CD4-positive, alpha-beta T cell (primary cell): ENCODE measurements at regions not wholly inside any gene's neighbourhood (a gene's known extent, or its start where the extent isn't known, plus 50 kb on each side); places are given as distances from the start of the nearest gene placed in this dataset.

Source experiments
- ATAC-seq: fragments of 200-7000 bp; cut with Tn5 transposase; one replicate; pipeline ENCODE4 v1.10.0; 2022; ENCODE audit warnings: mild to moderate bottlenecking; ENCODE audit not compliant: poor library complexity
- CTCF ChIA-PET: fragments of 350-600 bp; sonication (Branson Sonifier 250); formaldehyde crosslinking; loops from one replicate; lab custom pipeline; 2021; ENCODE audit warnings: antibody characterized with exemption, inconsistent platforms; lab: Charles Lee
- POLR2A ChIA-PET: fragments of 350-600 bp; sonication (Branson Sonifier 250); formaldehyde crosslinking; loops from one replicate; lab custom pipeline; 2021; ENCODE audit warnings: antibody characterized with exemption, inconsistent platforms; lab: Charles Lee
- DNase-seq, 14 experiments: peaks; one replicate each; pipeline ENCODE4 v3.0.0-alpha.2; 2013 to 2020; ENCODE audit warnings: mixed read lengths in 2 of 14
- H3K27ac ChIP-seq, 2 donors: one replicate each; pipeline versions ENCODE4 v1.5.1 to v1.7.0; 2013; ENCODE audit warnings: low read length in 2 of 2, low read depth in 1 of 2, mild to moderate bottlenecking in 1 of 2
- H3K27me3 ChIP-seq, 2 experiments: 1 replicate in 1 of 2; 2 replicates in 1 of 2; pipeline versions ENCODE4 v1.6.1 to v1.7.0; 2013; ENCODE audit warnings: low read length in 2 of 2, control low read depth in 1 of 2, mild to moderate bottlenecking in 1 of 2, moderate library complexity in 1 of 2; ENCODE audit not compliant: insufficient read depth in 2 of 2, control insufficient read depth in 1 of 2
- H3K36me3 ChIP-seq: one replicate; pipeline ENCODE4 v1.6.1; 2013; ENCODE audit warnings: low read length, control low read depth; ENCODE audit not compliant: insufficient read depth
- H3K4me1 ChIP-seq: one replicate; pipeline ENCODE4 v1.6.1; 2013; ENCODE audit warnings: low read length, control low read depth; ENCODE audit not compliant: insufficient read depth
- H3K4me3 ChIP-seq: one replicate; pipeline ENCODE4 v1.5.1; 2013; ENCODE audit warnings: mild to moderate bottlenecking, low read length, moderate library complexity
- H3K9me3 ChIP-seq, 2 experiments: 1 replicate in 1 of 2; 2 replicates in 1 of 2; pipeline versions ENCODE4 v1.6.1 to v1.7.0; 2013; ENCODE audit warnings: low read length in 2 of 2, mild to moderate bottlenecking in 2 of 2, control low read depth in 1 of 2, moderate library complexity in 1 of 2; ENCODE audit not compliant: control insufficient read depth in 1 of 2, insufficient read depth in 1 of 2
- H3K27ac Mint-ChIP-seq: one replicate; pipeline ENCODE4 v1.8.0; 2020; ENCODE audit warnings: mixed read lengths
- H3K27me3 Mint-ChIP-seq: one replicate; pipeline ENCODE4 v1.8.0; 2021; ENCODE audit warnings: mixed read lengths
- H3K36me3 Mint-ChIP-seq: one replicate; pipeline ENCODE4 v1.8.0; 2021; ENCODE audit warnings: low read depth, mixed read lengths
- H3K4me1 Mint-ChIP-seq: one replicate; pipeline ENCODE4 v1.8.0; 2021; ENCODE audit warnings: low read depth, mixed read lengths
- H3K4me3 Mint-ChIP-seq: one replicate; pipeline ENCODE4 v1.8.0; 2020; ENCODE audit warnings: mild to moderate bottlenecking, mixed read lengths
- H3K9me3 Mint-ChIP-seq: one replicate; pipeline ENCODE4 v1.8.0; 2020; ENCODE audit warnings: mixed read lengths
- CTCF ChIP-seq: fragments of 200-600 bp; IDR thresholded peaks from one replicate; pipeline ENCODE4 v1.8.0; 2022; ENCODE audit warnings: antibody characterized with exemption, mild to moderate bottlenecking
- intact Hi-C, 2 experiments: fragments of 100-400 bp; cut with DNase I in 1 of 2; cut with micrococcal nuclease in 1 of 2; formaldehyde crosslinking; loops; one replicate each; pipeline versions ENCODE4 v1.15.1 to v1.9.0; 2023 to 2025; cut with DNase I, micrococcal nuclease

- Mint-ChIP-seq H3K4me1 (no peaks in the 10 kb centered on the region), H3K27ac (no peak overlapping the region), H3K4me3 (no peak overlapping the region), H3K27me3 (peaks cover 57% of the 10 kb centered on the region), H3K36me3 (no peaks in the 10 kb centered on the region), H3K9me3 (no peaks in the 10 kb centered on the region)
- no peaks in the 10 kb centered on the region for H3K4me1 ChIP-seq
- ATAC-seq (no peak), DNase-seq (no peak)
- no peaks in the 10 kb centered on the region for H3K9me3 ChIP-seq
- no peak overlapping the region for H3K27ac ChIP-seq
- intact Hi-C loops, result no loop called here
- peaks cover 6 to 9% of the 10 kb centered on the region in 2 experiments for H3K27me3 ChIP-seq
- ChIA-PET POLR2A (interaction anchor here (0.6 kb wide), 1 partner anchor 14 kb away, joined by 3 read pairs; no protein-coding TSS in a partner anchor), CTCF (interaction anchor here (0.8 kb wide), 1 partner anchor 334 kb away, joined by 3 read pairs; no protein-coding TSS in a partner anchor)
- no peak for TF ChIP-seq CTCF
- no peak overlapping the region for H3K4me3 ChIP-seq
- no peaks in the 10 kb centered on the region for H3K36me3 ChIP-seq
Measured at GRCh38 chr4:53900271-53900649, 164.1 kb downstream of the CHIC2 start.

GRCh38 chr4:53899586-53900270 is 164.7 kb downstream of the CHIC2 start:
- DNase-seq (no peak), ATAC-seq (no peak)
- H3K36me3 ChIP-seq, result no peaks in the 10 kb centered on the region
- Mint-ChIP-seq H3K9me3 (no peaks in the 10 kb centered on the region), H3K4me3 (no peak overlapping the region), H3K27me3 (peaks cover 52% of the 10 kb centered on the region), H3K36me3 (no peaks in the 10 kb centered on the region), H3K27ac (no peak overlapping the region), H3K4me1 (no peaks in the 10 kb centered on the region)
- H3K4me1 ChIP-seq, result no peaks in the 10 kb centered on the region
- no peak for TF ChIP-seq CTCF
- ChIA-PET CTCF (interaction anchor here (0.8 kb wide), 1 partner anchor 334 kb away, joined by 3 read pairs; no protein-coding TSS in a partner anchor), POLR2A (no interaction called here)
- no peaks in the 10 kb centered on the region for H3K9me3 ChIP-seq
- intact Hi-C loops, result no loop called here
- H3K27ac ChIP-seq, result no peak overlapping the region
- no peak overlapping the region for H3K4me3 ChIP-seq
- peaks cover 6 to 8% of the 10 kb centered on the region in 2 experiments for H3K27me3 ChIP-seq

- H3K36me3 ChIP-seq, result no peaks in the 10 kb centered on the region
- H3K36me3 Mint-ChIP-seq, result no peaks in the 10 kb centered on the region
- H3K9me3 Mint-ChIP-seq, result no peaks in the 10 kb centered on the region
- DNase-seq (no peak), ATAC-seq (no peak)
- H3K27ac Mint-ChIP-seq, result no peak overlapping the region
- no peak for TF ChIP-seq CTCF
- peaks cover 21% of the 10 kb centered on the region for H3K27me3 Mint-ChIP-seq
- no peaks in the 10 kb centered on the region for H3K4me1 ChIP-seq
- H3K9me3 ChIP-seq, result no peaks in the 10 kb centered on the region
- H3K4me3 ChIP-seq, result no peak overlapping the region
- POLR2A ChIA-PET, result no interaction called here
- no peaks in the 10 kb centered on the region for H3K4me1 Mint-ChIP-seq
- H3K27ac ChIP-seq, result no peak overlapping the region
- H3K27me3 ChIP-seq, result no peaks in the 10 kb centered on the region
- intact Hi-C loops, result no loop called here
- CTCF ChIA-PET, result no interaction called here
- no peak overlapping the region for H3K4me3 Mint-ChIP-seq
Measured at GRCh38 chr4:53895137-53895536, 169.3 kb downstream of the CHIC2 start.
